Transverse colon (tissue), 4 donors: ENCODE measurements at regions not wholly inside any gene's neighbourhood (a gene's known extent, or its start where the extent isn't known, plus 50 kb on each side); places are given as distances from the start of the nearest gene placed in this dataset.

Experiments
- DNase-seq: peaks from one replicate; pipeline ENCODE4 v3.0.0-alpha.2; 2019
- H3K27ac ChIP-seq, 4 donors: fragments of 200-600 bp; sonication (generic); 2 replicates each; pipeline ENCODE4 v1.5.1; 2016 to 2018; ENCODE audit warnings: inconsistent platforms in 4 of 4
- H3K27me3 ChIP-seq: fragments of 200-600 bp; sonication (generic); 2 replicates; pipeline ENCODE4 v1.5.1; 2017; ENCODE audit warnings: inconsistent platforms
- H3K36me3 ChIP-seq, 4 donors: fragments of 200-600 bp; sonication (generic); 2 replicates each; pipeline ENCODE4 v1.5.1; 2017 to 2019; ENCODE audit warnings: inconsistent platforms in 4 of 4
- H3K4me1 ChIP-seq, 4 donors: fragments of 200-600 bp; sonication (generic); 2 replicates each; pipeline ENCODE4 v1.5.1; 2017 to 2020; ENCODE audit warnings: inconsistent platforms in 4 of 4
- H3K4me3 ChIP-seq, 4 donors: fragments of 200-600 bp; sonication (generic); 1 replicate in 1 of 4; 2 replicates in 3 of 4; pipeline versions ENCODE4 v1.5.1 to v1.6.1; 2017 to 2019; ENCODE audit warnings: inconsistent platforms in 4 of 4
- H3K9me3 ChIP-seq, 2 donors: fragments of 200-600 bp; sonication (generic); 2 replicates each; pipeline ENCODE4 v1.5.1; 2017 to 2019; ENCODE audit warnings: inconsistent platforms in 2 of 2
- EP300 ChIP-seq: sonication (generic); formaldehyde crosslinking; IDR thresholded peaks from one replicate; pipeline ENCODE4 v1.6.1; 2017; ENCODE audit warnings: antibody characterized with exemption, low read depth
- POLR2A ChIP-seq: fragments of 450-650 bp; IDR thresholded peaks from one replicate; pipeline ENCODE4 v1.6.1; 2016; ENCODE audit warnings: antibody characterized with exemption, mild to moderate bottlenecking, moderate library complexity
- POLR2AphosphoS5 ChIP-seq, 3 donors: sonication (generic); formaldehyde crosslinking; IDR thresholded peaks; one replicate each; pipeline ENCODE4 v1.6.1; 2016; ENCODE audit warnings: antibody characterized with exemption in 3 of 3
- WGBS, 2 donors: methylation state at CpG; one replicate each; pipeline ENCODE4 v1.1.5; 2018; ENCODE audit warnings: low coverage in 1 of 2; 5-methylcytosine and 5-hydroxymethylcytosine counted together
- in situ Hi-C, 4 donors: fragments of 200-750 bp; cut with MboI; loops; one replicate each; pipeline versions ENCODE4 v1.15.0 to v1.15.1; 2017; ENCODE audit warnings: low sequenced_read_pairs in 3 of 4, low pct_ligation_motif_present in 1 of 4, low pct_unique_long_range_greater_than_20kb in 1 of 4
- intact Hi-C: fragments of 100-400 bp; cut with DNase I; formaldehyde crosslinking; loops from one replicate; pipeline ENCODE4 v1.15.1; 2023; ENCODE audit warnings: low total_unique reads
- TF ChIP-seq, protein P1 (sequence below), 5 experiments: fragments of 200-600 bp in 3 of 5; fragments of 450-650 bp in 2 of 5; sonication (generic) in 3 of 5; IDR thresholded peaks; 1 replicate in 2 of 5; 2 replicates in 3 of 5; pipeline ENCODE4 v1.5.1; 2016 to 2017; ENCODE audit warnings: antibody characterized with exemption in 5 of 5, inconsistent platforms in 3 of 5, mild to moderate bottlenecking in 2 of 5, moderate library complexity in 1 of 5

DNA sequence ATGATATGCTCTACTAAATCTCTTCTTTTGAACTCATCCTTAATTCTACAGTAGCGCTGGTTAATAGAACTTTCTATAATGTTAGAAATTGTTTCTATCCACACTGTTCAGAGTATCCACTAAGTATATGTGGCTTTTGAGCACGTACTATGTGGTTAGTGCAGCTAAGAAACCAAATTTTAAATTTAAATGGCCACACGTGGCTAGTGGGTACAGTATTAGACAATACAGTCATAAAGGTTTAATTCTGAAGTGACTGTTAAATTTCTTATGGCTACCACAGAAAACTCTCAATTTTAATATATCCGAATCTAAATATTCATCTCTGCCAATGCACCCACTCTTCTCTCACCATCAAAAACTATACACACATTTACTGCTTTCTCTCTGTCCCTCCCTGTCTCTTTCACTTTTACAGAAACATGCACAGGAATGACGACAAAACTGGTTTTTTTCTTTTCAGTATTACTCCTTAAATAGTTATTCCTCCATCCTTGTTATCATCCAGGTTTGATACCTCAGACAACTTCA is 583.9 kb downstream of the KCTD8 start:
- Histone ChIP-seq H3K36me3 (no peaks in the 10 kb centered on the region), H3K27ac (no peak overlapping the region), H3K4me3 (no peak overlapping the region), H3K4me1 (no peaks in the 10 kb centered on the region), H3K27me3 (no peaks in the 10 kb centered on the region), H3K9me3 (peaks cover 0 to 3% of the 10 kb centered on the region in 2 donors)
- WGBS, 2 donors = 65 to 78% methylated on average over 5 of the region's 5 CpGs
- in situ Hi-C loops (no loop called here), intact Hi-C loops (no loop called here)
- DNase-seq = no peak
- TF ChIP-seq EP300 = no peak
- no peak for TF ChIP-seq POLR2A
- TF ChIP-seq POLR2AphosphoS5 (IDR thresholded peaks at IDR 0.05) = no peak
- TF ChIP-seq, protein P1, sequence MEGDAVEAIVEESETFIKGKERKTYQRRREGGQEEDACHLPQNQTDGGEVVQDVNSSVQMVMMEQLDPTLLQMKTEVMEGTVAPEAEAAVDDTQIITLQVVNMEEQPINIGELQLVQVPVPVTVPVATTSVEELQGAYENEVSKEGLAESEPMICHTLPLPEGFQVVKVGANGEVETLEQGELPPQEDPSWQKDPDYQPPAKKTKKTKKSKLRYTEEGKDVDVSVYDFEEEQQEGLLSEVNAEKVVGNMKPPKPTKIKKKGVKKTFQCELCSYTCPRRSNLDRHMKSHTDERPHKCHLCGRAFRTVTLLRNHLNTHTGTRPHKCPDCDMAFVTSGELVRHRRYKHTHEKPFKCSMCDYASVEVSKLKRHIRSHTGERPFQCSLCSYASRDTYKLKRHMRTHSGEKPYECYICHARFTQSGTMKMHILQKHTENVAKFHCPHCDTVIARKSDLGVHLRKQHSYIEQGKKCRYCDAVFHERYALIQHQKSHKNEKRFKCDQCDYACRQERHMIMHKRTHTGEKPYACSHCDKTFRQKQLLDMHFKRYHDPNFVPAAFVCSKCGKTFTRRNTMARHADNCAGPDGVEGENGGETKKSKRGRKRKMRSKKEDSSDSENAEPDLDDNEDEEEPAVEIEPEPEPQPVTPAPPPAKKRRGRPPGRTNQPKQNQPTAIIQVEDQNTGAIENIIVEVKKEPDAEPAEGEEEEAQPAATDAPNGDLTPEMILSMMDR (IDR thresholded peaks at IDR 0.05) = no peak

DNA sequence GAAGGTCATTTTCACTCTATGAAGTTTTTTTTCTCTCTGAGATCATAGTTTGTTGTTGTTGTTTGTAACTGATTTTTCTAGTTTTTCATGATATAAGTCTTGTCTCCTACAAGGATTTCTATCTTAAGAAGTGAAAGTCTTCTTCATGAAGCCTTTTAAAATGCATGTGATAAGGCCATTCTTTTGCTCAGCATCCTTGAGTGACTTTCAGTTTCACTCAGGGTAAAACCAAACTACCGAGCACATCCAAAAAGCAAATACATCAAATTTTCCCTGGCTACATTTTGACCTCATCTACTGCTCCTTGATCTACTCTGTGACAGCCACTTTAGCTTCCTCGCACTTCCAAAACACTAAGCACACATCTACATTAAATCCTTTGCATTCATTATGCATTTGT is 580.7 kb downstream of the KCTD8 start:
- H3K36me3 ChIP-seq = no peaks in the 10 kb centered on the region
- H3K4me3 ChIP-seq = no peak overlapping the region
- H3K27me3 ChIP-seq = no peaks in the 10 kb centered on the region
- in situ Hi-C loops = no loop called here
- 63 to 82% methylated on average over 2 of the region's 2 CpGs for WGBS, 2 donors
- no peak overlapping the region for H3K27ac ChIP-seq
- peaks cover 0 to 3% of the 10 kb centered on the region in 2 donors for H3K9me3 ChIP-seq
- no peaks in the 10 kb centered on the region for H3K4me1 ChIP-seq
- TF ChIP-seq EP300 (no peak), POLR2AphosphoS5 (IDR thresholded peaks at IDR 0.05) (no peak), POLR2A (no peak)
- DNase-seq = no peak
- intact Hi-C loops = no loop called here

DNA sequence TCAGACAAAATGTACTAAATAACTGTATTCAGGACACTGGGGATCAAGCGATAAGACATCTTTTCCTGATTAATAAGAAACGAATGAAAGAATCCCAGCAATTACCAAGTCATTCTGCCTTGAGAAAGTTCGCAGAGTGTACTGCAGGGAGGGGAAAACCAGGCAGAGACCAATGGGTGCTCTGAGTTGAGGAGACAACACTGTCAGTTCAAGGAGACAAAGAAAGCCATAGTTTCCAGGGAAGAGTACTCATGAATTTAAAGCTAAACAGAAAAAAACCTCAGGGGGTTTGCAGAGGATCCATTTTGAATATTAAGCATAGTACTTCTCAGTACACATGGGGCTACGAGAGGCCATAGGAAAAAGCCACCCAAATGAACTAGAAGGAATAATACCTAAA is 573.0 kb downstream of the KCTD8 start:
- intact Hi-C loops = no loop called here
- H3K27ac ChIP-seq = no peak overlapping the region
- DNase-seq = no peak

DNA sequence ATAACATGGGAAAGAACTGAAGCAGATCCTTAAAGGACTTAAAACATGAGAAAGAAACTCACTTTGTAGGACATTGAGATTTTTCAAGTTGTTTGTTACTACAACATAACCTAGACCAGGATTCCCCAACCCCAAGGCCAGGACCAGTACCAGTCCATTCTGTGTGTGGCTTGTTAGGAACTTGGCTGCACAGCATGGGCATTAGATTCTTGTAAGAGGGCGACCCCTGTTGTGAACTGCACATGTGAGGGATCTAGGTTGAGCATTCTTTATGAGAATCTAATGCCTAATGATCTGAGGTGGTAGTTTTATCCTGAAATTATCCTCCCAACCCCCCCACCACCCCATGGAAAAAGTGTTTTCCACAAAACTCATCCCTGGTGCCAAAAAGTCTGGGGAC is 566.1 kb downstream of the KCTD8 start:
- H3K27me3 ChIP-seq = no peaks in the 10 kb centered on the region
- H3K4me1 ChIP-seq = no peaks in the 10 kb centered on the region
- 53% methylated on average over 1 of the region's 1 CpG; no CpG with 5 or more reads in 1 of the 2 donors for WGBS, 2 donors
- intact Hi-C loops = no loop called here
- in situ Hi-C loops = no loop called here
- TF ChIP-seq POLR2A (no peak), POLR2AphosphoS5 (IDR thresholded peaks at IDR 0.05) (no peak), EP300 (no peak)
- TF ChIP-seq, protein P1 (IDR thresholded peaks at IDR 0.05) = no peak
- no peaks in the 10 kb centered on the region for H3K9me3 ChIP-seq
- no peak overlapping the region for H3K4me3 ChIP-seq
- no peak overlapping the region for H3K27ac ChIP-seq
- no peaks in the 10 kb centered on the region for H3K36me3 ChIP-seq
- DNase-seq = no peak

More for the DNA sequence above, 573.0 kb downstream of the KCTD8 start:
- Histone ChIP-seq H3K4me3 (no peak overlapping the region), H3K27me3 (no peaks in the 10 kb centered on the region), H3K9me3 (peaks cover 0 to 4% of the 10 kb centered on the region in 2 donors), H3K36me3 (no peaks in the 10 kb centered on the region), H3K4me1 (no peaks in the 10 kb centered on the region)
- in situ Hi-C loops = no loop called here
- WGBS, 2 donors = 61 to 73% methylated on average over 4 of the region's 4 CpGs
- no peak for TF ChIP-seq POLR2A
- no peak for TF ChIP-seq POLR2AphosphoS5 (IDR thresholded peaks at IDR 0.05)
- TF ChIP-seq EP300 = no peak
- TF ChIP-seq, protein P1 (IDR thresholded peaks at IDR 0.05) = no peak

DNA sequence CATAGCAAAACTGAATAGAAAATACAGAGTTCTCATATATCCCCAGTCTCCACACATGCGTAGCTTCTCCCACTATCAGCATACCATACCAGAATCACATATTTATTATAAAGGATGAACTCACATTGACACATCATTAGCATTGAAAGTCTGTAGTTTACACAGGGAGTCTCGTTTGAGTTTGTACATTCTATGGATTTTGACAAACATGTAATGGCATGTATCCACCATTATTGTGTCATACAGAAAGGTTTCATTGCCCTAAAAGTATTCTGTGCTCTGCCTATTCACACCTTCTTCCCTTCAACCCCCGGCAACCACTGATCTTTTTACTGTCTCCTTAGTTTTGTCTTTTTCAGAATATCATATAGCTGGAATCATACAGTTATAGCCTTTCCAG is 562.4 kb downstream of the KCTD8 start:
- TF ChIP-seq POLR2AphosphoS5 (IDR thresholded peaks at IDR 0.05) (no peak), EP300 (no peak), POLR2A (no peak)
- TF ChIP-seq, protein P1 (IDR thresholded peaks at IDR 0.05) = no peak
- no peak for DNase-seq
- intact Hi-C loops (no loop called here), in situ Hi-C loops (no loop called here)
- 70 to 83% methylated on average over 1 to 3 of the region's 3 CpGs for WGBS, 2 donors
- H3K36me3 ChIP-seq = no peaks in the 10 kb centered on the region
- H3K9me3 ChIP-seq = peaks cover 0 to 3% of the 10 kb centered on the region in 2 donors
- no peak overlapping the region for H3K4me3 ChIP-seq
- H3K27ac ChIP-seq = no peak overlapping the region
- H3K27me3 ChIP-seq = no peaks in the 10 kb centered on the region
- no peaks in the 10 kb centered on the region for H3K4me1 ChIP-seq
